Aorta (tissue), 5 donors: ENCODE measurements at regions not wholly inside any gene's neighbourhood (a gene's known extent, or its start where the extent isn't known, plus 50 kb on each side); places are given as distances from the start of the nearest gene placed in this dataset.
"Not testable (repeated sequence)": the region's sequence is repeated elsewhere in the genome, so short reads cannot be mapped to it uniquely, and the experiment has no call there.

ENCODE experiments used
- ATAC-seq: fragments of 200-7000 bp; cut with Tn5 transposase; one replicate; pipeline ENCODE4 v1.9.1; 2022; ENCODE audit warnings: moderate library complexity; ENCODE audit not compliant: low FRiP score
- DNase-seq, 2 donors: peaks; one replicate each; pipeline ENCODE4 v3.0.0-alpha.2; 2020
- H3K27ac ChIP-seq, 2 donors: one replicate each; pipeline ENCODE4 v1.5.1; 2013; ENCODE audit warnings: low read length in 2 of 2, mild to moderate bottlenecking in 2 of 2, moderate library complexity in 2 of 2, control low read depth in 1 of 2, inconsistent platforms in 1 of 2, low read depth in 1 of 2
- H3K27me3 ChIP-seq, 2 donors: one replicate each; pipeline ENCODE4 v1.6.1; 2013; ENCODE audit warnings: control low read depth in 1 of 2, low read length in 1 of 2, mild to moderate bottlenecking in 1 of 2, moderate library complexity in 1 of 2; ENCODE audit not compliant: insufficient read depth in 2 of 2, control insufficient read depth in 1 of 2
- H3K36me3 ChIP-seq, 2 donors: one replicate each; pipeline ENCODE4 v1.6.1; 2013; ENCODE audit warnings: control low read depth in 1 of 2, low read length in 1 of 2, mild to moderate bottlenecking in 1 of 2; ENCODE audit not compliant: insufficient read depth in 2 of 2, control insufficient read depth in 1 of 2
- H3K4me1 ChIP-seq, 2 donors: one replicate each; pipeline ENCODE4 v1.6.1; 2013; ENCODE audit warnings: low read length in 2 of 2, control low read depth in 1 of 2, mild to moderate bottlenecking in 1 of 2, moderate library complexity in 1 of 2; ENCODE audit not compliant: insufficient read depth in 2 of 2, control insufficient read depth in 1 of 2
- H3K4me3 ChIP-seq, 2 donors: one replicate each; pipeline ENCODE4 v1.5.1; 2013; ENCODE audit warnings: low read length in 2 of 2, control low read depth in 1 of 2, mild to moderate bottlenecking in 1 of 2
- H3K9me3 ChIP-seq: one replicate; pipeline ENCODE4 v1.6.1; 2013; ENCODE audit warnings: mild to moderate bottlenecking, low read length; ENCODE audit not compliant: control insufficient read depth
- WGBS, 2 donors: extraction: QIAGEN DNeasy Blood & Tissue Kit; methylation state at CpG; one replicate each; pipeline ENCODE4 v1.1.7; 2013; 5-methylcytosine and 5-hydroxymethylcytosine counted together
- intact Hi-C, 2 donors: fragments of 100-400 bp; cut with DNase I; formaldehyde crosslinking; loops; one replicate each; pipeline versions ENCODE4 v1.14.2 to v1.15.0; 2022
- donor health status: healthy with polysubstance abuse.
- donor health status: Bipolar disorder and iron deficiency.
- donor health status: DM: no; HTN: no; CAD: no.
- donor health status: DM: no; HTN: no; CAD: no.
- donor health status: DM: yes; HTN: yes; CAD: no.

GRCh38 chr1:215030581-215030980 lies 52.0 kb upstream of the KCNK2 start:
- WGBS, 2 donors = 75 to 79% methylated on average over 6 of the region's 6 CpGs
- intact Hi-C loops, ATAC-seq: not testable (repeated sequence)

GRCh38 chr1:215031392-215031791 lies 51.1 kb upstream of the KCNK2 start:
- DNase-seq = no peak
- Histone ChIP-seq H3K4me1 (no peaks in the 10 kb centered on the region), H3K36me3 (no peaks in the 10 kb centered on the region), H3K27me3 (no peaks in the 10 kb centered on the region), H3K4me3 (no peak overlapping the region), H3K27ac (no peak overlapping the region), H3K9me3 (no peaks in the 10 kb centered on the region)
- intact Hi-C loops = no loop called here
- no peak for ATAC-seq

More at GRCh38 chr1:215030581-215030980, 52.0 kb upstream of the KCNK2 start:
- H3K9me3 ChIP-seq, DNase-seq, H3K27ac ChIP-seq, H3K4me1 ChIP-seq, H3K27me3 ChIP-seq, H3K36me3 ChIP-seq, H3K4me3 ChIP-seq: not testable (repeated sequence)
